NOMO-1 treated with dmso at 0.1 percent for 144 hours (cell line): ENCODE measurements at regions not wholly inside any gene's neighbourhood (a gene's known extent, or its start where the extent isn't known, plus 50 kb on each side); places are given as distances from the start of the nearest gene placed in this dataset.
"Not testable (repeated sequence)": the region's sequence is repeated elsewhere in the genome, so short reads cannot be mapped to it uniquely, and the experiment has no call there.

Experiments used
- DNase-seq: peaks from one replicate; lab custom pipeline; 2025; ENCODE audit not compliant: unreplicated experiment; lab: John Stamatoyannopoulos, UW

DNA sequence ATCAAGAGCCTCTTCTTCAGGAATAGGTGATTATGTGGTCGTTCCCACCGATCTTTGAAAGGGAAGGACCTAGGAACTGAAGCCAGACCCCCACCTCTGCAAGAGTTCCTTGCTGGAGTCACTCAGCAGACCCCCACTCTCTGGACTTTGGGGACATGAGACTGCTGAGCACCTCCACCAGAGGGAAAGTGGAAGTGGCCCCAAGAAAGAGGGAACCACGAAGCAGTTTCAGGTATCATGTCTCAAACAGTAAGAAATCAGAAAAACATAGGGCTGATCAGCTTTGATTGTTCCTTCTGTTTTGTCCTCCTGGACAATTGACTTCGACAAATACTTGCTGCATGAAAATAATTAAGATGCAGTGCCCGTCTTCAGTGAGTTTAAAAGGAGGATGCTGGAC, 84.2 kb upstream of the ADORA2B start:
- not testable (repeated sequence) for DNase-seq

DNA sequence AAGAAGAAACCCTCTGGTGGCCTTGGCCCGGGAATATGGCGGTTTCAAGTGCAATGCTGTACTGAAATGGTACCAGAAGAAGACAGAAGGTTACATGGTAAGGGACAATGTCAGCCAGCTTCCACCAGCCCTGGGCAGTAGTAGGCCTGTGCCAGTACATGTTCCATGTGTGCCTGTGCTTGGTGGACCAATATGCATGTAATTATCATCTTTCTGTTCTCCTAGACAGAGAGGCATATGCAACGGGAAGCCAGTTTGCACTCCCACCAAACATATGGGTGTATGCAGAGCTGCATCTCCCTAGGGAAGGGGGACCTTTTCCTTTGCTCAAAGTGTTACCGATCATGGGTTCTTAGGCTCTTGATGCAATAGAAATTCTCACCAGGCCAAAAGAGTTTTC, 80.9 kb upstream of the ADORA2B start:
- DNase-seq = not testable (repeated sequence)

DNA sequence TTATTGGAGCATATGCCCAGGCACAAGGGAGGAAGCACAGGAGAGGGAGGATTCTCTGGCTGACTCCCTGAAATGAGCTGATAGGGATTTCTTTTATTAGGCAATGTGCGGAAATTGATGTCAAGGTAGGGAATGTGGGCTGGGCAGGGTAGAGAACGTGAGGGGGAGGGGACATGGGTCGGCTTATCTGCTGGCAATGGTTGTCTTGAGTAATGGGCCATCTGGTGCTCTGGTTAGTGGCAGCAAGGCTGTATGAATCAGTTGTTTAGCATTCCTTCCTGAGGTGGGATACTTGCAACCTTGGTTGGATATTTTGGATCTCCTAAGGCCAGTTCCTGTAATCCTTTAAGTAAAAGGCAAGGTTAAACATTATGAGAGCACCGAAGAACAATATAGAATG, 80.5 kb upstream of the ADORA2B start:
- not testable (repeated sequence) for DNase-seq

DNA sequence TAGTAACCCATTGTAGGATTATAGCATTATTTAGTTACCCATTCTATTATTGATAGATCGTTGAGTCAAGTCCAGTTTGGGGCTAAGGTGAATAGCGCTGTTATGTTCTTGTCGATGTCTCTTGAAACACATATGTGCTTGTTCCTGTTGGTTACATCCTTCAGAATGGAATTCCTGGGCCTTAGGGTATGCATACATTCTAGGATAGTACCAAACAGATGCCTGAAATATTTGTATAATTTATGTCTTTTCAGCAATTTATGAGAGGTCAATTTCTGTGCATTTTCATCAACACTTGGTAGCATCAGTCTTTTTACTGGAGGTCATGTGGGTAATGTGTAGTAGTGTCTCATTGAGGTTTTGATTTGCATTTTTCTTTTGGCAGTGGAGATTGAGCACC, 78.9 kb upstream of the ADORA2B start:
- DNase-seq = not testable (repeated sequence)

GRCh38 chr17:15867331-15867730, 77.6 kb upstream of the ADORA2B start:
- DNase-seq = not testable (repeated sequence)

GRCh38 chr17:15869868-15870267, 75.1 kb upstream of the ADORA2B start:
- not testable (repeated sequence) for DNase-seq

GRCh38 chr17:15872677-15873076, 72.3 kb upstream of the ADORA2B start:
- DNase-seq = not testable (repeated sequence)

DNA sequence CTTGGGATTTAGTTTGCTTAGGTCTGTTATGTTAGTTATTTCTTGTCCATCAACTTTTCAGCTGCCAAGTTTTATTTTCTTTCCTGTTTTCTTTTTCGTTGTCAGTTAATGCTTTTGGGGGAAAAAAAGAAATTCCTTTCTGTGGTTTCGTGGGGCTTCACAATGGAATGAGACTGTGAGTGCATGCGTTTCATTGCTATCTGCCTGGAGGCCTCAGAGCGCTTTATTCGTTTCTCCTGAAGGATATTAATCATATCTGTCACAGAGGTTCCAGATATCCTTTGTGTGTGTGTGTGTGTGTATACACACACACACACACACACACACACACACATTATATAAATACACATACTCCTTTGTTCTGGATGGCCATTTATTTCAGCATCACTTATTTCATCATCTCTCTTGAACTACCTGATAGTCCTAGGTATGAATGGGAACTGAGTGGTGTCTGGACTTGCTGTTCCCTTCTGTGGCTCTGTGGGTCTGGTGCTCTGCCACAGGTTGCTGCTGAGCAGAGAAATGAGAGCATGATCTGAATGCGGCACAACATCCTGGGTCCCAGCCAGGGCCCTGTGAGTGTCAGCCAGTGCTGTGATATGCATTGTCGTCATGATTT, 66.9 kb upstream of the ADORA2B start:
- DNase-seq = not testable (repeated sequence)

DNA sequence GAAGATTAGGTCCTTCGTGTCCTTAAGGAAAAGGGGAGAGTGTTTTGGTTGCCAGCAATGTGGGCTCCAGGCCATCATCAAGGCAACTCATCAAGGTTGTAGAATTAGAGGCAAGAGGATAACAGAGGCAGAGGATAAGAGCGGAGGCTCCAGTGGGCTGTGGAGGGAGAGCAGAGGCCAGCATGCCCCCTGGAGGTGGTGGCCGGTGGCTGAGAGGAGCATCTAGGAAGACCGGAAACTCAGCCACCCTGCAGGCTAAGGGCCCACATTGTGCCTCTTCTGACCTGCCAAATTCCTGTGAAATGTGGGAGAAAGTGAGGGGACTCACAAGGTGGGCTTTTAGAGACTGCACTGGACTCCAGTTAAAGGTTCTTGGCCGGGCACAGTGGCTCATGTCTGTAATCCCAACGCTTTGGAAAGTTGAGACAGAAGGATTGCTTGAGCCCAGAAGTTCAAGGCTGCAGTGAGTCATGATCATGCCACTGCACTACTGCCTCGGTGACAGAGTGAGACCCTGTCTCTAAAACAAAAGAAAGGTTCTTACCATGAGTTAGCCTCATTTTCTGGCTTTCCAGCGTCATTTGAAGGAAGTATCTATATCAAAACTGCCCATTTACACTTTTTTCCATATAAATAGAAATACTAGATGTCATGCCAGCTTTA, 62.7 kb upstream of the ADORA2B start:
- no peak for DNase-seq

DNA sequence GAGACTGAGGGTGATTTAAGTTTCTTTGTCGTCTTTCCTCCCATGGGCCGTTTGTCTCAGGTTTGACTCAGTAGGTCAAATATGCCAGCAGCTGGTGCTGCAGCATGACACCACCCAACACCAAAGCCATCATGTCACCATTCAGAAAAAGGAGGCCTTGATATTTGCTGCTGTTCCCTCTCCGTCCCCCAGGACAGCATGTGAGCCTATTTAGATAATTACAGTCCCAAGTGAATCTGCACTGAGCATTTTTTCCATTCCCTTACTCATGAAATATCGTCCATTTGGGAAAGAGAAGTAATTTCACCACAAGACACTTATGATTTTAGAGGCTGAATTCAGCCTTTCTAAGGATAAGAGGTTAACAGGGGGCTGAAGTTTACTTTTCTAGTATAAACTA, 62.2 kb upstream of the ADORA2B start:
- DNase-seq = no peak

DNA sequence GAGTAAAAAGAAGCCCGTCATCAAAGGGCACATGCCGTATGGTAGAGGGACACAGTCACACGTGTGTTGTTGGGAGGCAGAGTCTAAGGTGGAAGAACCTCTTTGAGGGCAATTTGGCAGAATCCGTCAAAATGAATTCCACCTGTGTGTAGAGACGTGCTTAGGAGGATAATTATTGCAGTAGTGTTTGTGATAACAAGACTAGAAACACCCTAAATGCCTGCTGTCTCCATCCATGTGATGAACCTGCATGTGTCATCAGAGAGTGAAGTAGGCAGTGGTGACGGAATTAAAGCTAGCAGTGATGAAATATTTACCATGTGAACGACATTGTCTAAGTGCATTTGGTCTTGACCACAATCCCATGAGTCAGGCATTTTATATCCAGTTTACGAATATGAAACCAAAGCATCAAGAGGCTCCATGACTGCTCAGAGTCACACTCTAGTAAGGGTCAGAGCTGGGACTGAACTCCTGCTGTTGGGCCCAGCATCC, 61.3 kb upstream of the ADORA2B start:
- DNase-seq = peak; percentile 39

DNA sequence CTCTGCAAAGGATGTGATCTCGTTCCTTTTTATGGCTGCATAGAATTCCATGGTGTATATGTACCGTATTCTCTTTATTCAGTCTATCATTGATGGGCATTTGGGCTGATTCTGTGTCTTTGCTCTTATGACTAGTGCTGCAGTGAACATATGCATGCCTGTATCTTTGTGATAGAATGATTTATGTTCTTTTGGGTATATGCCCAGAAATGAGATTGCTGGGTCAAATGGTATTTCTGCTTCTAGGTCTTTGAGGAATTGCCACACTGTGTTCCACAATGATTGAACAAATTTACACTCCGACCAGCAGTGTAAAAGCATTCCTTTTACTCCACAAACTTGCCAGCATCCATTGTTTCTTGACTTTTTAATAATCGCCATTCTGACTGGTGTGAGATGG, 60.2 kb upstream of the ADORA2B start:
- DNase-seq = no peak

DNA sequence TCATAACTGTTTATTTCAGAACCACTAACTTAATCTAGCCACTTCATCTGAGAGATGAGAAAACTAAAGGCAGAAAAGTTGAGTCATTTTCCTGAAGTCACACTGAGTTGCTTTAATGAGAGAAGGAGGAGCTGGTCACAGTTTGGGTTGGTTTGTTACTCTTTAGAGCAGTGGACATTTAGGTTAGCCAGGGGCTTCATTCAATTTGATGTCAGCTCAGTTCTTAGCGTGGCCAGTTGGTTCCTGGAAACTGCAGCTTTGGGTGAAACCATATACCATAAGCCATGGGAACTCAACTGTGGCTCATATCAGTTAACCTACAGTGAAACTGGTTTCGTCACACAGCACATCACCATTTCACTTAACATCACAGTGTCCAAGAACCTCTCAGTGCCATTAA, 59.2 kb upstream of the ADORA2B start:
- no peak for DNase-seq

DNA sequence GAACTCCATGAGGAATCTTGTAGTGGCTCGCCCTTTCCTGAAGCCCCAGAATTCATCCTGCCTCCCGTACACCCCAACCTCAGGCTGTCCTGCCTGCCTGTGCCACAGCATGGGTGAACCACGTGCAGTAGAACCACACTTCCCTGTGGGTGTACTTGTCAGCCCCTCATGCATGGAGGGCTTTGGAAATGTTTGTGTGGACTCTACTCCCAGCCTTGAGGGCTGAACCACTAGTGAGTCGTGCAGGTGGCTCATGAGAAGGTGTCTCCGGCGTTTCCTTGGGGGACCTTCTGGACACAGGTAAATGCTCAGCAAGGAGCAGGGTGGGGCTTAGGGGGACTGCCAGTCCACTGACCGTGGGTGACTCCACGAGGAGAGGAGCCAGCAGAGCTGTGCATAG, 58.7 kb upstream of the ADORA2B start:
- no peak for DNase-seq

GRCh38 chr17:15886804-15887203, 58.1 kb upstream of the ADORA2B start:
- peak; percentile 26 for DNase-seq

GRCh38 chr17:15888436-15888835, 56.5 kb upstream of the ADORA2B start:
- DNase-seq = no peak

DNA sequence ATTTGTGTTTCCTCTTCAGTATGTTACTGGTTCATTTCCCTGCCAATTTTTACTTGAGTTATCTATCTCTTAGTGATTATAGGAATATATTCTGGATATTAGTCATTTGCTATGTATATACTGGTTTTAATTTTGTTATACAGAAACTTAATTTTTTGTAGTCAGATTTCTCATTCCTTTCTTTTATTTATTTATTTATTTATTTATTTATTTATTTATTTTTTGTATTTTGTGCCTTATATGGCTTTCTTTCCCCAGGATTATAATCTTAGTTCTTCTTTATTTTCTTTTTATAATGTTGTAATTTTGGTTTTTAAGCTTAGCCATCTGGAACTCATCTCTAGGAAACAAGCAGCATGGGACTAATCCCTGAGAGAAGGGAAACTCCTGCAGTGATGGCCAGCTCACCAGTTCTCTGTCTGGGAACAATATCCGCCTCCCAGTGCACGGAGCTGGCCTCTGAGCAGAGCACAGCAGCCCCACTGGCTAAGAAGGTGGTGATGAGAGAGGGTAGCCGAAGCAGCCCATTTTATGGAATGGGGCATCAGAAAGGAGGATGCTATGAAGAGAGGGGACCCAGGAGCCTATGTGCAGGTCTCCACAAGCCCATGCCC, 54.5 kb upstream of the ADORA2B start:
- no peak for DNase-seq

- DNase-seq = no peak
Measured at GRCh38 chr17:15891318-15891717, 53.6 kb upstream of the ADORA2B start.

DNA sequence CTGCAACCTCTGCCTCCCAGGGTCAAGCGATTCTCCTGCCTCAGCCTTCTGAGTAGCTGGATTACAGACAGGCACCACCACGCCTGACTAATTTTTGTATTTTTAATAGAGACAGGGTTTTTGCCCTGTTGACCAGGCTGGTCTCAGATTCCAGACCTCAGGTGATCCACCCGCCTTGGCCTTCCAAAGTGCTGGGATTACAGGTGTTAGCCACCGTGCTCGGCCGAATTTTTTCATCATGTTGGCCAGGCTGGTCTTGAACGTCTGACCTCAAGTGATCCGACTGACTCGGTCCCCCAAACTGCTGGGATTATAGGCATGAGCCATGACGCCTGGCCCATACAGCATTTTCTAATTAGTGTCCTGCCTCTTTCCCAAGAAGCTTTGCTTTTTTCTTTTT, 52.7 kb upstream of the ADORA2B start:
- DNase-seq = no peak

DNA sequence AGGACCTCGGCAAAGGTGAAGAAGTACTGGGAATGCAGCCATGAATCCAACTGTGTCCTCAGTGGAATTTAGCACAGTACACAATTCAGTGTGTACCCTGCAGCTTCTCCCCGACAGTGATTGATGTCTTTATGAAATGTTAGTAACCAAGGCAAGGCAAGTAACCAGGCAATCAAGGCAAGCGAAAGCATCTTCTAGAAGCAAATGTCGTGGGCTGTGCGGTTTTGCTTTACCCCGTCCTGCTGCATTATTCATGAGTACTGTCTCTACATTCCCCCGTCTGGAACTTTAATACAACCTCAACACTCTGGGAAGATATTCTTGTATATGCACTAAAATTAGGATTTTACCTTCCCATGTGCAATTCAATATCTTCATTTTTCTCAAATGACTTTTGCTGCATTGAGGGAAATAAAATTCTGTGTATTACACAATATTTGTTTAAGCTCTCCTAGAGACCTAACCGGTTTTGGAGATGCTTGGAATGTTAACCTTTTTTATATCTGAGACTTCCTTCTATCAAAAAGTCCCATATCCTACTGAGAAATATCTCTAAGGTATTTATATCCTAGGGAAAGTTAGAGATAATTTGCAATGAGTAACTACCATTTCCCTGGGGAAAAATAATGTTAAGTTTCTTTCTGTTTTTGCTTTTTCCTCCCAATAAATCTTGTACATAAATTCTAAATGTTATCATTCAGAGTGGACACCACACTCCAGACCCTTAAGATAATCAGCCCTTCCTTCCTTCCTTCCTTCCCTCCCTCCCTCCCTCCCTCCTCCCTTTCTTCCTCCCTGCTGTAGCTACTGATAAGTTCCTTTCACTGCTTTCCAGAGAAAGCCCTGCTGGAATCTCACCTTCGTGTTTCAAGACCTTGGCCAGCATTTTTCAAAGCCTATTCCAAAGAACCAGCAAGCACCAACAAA, 51.9 kb upstream of the ADORA2B start:
- no peak for DNase-seq

DNA sequence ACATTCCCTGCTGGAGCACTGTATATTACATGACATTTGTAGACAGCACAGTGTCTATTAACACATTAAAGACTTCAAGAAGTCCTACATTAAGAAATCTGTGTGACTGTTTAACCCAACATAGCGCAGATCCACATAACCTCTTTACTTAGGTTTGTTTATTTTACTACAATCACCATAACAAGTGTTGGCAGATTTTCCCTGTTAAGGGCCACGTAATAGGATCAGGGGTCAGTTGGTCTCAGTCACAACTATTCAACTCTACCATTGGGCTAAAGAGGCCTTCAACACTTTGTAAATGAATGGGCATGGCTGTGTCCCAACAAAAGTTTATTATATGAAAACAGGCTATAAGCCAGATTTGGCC, 51.3 kb upstream of the ADORA2B start:
- DNase-seq = no peak
